DMS114 treated with DMSO at 0.1 percent for 48 hours (cell line): ENCODE measurements at regions not wholly inside any gene's neighbourhood (a gene's known extent, or its start where the extent isn't known, plus 50 kb on each side); places are given as distances from the start of the nearest gene placed in this dataset.
"Not testable (repeated sequence)": the region's sequence is repeated elsewhere in the genome, so short reads cannot be mapped to it uniquely, and the experiment has no call there.

ENCODE experiments used
- DNase-seq: peaks from one replicate; lab custom pipeline; 2025; ENCODE audit not compliant: unreplicated experiment; lab: John Stamatoyannopoulos, UW

DNA sequence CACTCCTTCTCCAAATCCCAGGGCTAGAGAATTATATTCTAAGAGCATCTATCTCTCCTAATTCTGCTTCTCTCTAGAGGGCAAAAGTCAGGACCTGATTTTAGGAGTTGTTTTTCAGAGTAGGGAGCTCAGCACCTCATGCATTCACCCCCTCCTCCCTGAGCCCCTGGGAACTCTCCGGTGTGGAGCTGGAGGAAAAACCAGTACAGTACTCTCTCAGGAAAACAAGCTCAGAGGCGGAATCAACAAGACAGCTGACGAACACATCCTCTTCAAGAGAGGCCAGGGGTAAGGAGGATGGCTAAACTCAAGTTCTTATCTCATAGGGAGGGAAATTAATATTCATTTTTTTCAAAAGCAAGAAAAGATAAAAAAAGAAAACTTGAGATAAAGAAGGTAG, 120.1 kb upstream of the CDYL start:
- no peak for DNase-seq

DNA sequence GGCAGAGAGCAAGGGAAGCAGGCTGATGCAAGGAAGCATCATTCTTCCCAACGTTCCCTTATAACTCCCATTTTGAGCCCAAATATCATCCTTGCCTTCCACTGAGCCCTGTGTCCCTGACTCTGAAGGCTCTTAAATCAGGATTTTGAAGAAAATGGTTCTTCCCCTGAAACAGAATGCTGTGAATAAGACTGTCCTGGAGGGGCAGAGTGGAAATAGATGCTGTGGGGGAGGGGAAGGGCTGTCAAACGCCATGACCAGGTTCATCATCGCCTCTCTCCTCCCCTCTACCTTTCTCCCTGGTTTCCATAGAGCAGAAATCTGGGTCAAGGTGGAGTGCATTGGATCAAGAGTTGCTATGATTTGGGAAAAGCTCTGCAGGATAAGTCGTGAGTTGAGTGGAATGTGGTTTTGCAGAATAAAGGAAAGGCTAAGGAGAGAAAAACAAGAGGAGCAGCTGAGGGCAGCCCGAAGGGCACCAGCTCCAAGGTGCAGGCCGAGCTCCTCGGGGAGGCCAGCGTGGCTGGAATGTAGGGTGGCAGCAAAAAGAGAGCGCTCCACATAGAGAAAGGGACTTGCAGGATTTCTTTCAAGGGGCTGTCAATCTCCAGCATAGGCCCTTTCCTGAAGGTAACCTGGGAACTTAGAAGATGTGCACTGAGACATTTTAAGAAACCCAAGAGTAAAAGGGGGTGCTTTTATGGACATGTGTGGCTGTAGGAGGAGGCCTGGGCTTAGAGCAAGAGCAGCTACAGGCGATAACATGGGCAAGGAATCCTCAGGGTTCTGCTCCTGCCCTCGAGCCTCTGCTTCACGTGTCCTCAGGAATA, 120.8 kb upstream of the CDYL start:
- no peak for DNase-seq

DNA sequence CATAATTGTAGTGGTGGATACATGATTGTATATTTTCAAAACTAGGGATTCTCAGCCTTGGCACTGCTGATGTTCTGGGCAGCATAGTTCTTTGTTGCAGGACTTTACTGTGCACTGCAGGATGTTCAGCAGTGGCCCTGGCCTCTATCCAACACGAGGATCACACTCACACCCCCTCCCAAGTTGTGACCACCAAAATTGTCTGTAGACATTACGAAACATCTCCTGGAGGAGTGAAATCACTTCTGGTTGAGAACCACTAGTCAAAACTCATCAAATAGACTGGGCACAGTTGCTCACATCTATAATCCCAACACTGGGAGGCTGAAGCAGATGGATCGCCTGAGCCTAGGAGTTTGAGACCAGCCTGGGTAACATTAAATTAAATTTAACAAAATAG, 123.1 kb upstream of the CDYL start:
- DNase-seq: no peak

DNA sequence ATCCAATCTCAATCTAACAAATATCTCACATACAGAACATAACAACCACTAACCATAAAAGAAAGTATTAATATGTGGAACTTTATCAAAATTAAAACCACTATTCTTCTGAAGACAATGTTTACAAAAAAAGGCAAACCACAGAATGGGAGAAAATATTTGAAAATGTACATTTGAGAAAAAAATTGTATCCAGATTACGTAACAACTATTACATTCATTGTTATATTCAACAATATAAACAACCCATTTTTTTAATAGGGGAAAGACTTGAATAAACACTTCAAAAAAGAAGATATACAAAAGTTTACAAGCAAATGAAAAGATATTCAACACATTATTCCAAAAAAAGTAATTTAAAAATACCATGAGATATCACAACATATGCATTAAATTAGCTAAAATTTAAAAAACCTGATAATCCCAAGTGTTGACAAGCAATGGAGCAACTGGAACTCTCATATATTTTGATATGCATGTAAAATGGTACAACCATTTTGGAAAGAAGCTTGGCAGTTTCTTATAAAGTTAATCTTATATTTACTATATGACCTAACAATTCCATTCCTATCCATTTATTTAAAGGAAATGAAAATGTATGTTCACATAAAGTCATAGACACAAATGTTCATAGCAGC, 124.3 kb upstream of the CDYL start:
- DNase-seq: no peak

DNA sequence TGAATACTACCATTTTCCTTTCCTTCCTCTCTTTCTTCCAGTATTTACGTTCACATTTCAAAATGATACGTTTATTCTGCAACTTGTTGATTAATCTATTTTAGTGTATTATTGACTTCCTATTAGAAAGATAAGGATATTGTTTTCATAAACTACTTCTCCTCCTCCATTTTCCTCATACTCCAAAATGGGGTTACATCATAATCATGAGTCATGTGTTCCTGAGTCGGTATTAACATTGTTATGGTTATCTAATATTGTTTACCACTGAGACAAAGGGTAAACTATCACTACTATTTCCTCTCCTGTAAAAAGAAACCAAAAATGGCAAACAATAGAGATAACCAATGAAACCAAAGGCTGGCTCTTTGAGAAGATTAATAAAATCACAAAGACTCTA, 126.5 kb upstream of the CDYL start:
- no peak for DNase-seq

DNA sequence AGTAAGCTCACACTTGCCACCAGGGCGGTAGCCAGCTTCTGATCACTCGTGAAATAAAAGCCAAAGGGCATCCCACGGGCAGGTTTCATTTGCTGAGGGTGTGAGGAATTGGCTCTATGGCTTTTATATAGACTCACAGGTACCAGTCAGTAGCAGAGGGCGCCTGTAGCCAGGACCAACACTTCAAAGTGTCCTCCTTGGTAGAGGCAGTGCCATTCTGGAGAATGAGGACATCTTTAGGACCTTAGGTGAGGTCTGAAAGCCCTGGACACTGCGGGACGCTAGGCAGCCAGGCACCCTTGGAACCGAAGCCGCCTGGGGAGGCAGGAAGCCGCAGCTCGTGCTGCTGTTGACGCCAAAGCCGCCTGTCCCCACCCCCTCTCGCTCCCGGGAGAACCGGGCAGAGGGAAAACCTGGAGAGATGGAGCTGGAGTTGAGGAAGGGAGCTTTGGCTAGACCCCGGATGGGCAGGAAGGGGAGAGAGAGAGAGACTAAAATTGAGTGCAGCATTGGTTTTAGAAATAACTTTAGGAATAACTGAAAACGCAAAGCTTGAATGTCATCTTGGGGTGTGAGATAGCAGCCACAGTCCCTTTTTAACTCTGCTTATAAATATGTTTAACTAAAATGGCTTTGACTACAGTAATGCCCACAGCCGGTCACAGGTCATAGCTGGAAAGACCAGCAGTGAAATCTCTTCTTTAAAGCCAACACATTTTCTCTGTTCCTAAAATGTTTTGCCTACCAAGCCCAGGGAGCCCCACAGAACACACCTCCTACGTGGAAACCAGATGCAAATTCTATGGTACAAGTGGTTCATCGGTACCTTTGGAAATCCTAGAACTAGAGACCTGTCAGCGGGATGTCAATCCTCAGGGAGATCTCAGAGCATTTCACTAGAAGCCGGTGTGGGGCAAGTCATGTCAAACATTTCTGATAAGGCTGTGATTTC, 128.5 kb upstream of the CDYL start:
- DNase-seq: peak; percentile 83

DNA sequence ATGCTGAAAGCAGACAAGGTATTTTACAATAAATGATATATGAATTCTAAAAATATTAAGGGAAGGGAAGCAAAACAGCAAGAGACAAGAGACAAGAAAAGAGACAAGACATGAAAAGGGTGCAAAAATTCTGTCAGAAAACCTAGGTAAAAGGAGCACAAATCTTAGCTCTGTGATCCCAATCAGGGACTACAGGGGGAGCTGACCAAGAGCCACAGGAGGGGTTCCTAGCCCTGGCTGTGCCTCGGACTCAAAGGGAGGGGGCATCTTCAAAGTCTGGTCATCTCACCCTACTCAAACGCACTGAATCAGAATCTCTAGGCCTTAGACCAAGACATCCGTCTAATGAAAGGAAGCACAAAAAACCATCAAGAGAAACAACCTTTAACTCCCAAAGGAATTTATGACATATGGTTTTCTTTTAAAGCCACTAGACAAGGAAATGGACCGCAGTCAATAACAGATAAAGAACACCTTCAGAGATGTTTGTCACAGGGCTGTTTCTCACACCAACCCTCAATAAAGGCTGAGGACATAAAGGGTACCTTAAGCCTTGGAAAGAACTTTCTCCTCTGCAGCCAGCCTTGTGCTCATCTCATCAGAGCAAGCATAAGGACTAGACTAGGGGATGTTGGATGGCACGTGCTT, 130.4 kb upstream of the CDYL start:
- no peak for DNase-seq

DNA sequence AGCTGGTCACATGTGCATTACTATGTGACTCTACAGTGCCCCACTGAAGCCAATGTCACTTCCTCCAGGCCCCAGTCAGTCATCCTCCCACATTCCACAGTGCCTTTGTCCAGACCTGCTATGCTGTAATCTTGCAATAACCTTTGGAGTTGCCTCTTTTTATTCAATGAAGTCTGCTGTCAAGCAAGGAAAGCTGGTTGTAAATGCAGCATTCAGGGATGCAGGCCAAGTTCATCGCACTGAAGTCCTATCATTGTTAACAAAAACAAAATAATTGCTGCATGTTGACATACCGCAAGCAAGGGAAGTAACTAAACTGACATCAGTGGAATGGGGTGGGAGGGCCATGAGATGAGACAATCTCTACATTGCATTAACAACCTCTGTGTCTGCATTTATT, 131.2 kb upstream of the CDYL start:
- DNase-seq: no peak

DNA sequence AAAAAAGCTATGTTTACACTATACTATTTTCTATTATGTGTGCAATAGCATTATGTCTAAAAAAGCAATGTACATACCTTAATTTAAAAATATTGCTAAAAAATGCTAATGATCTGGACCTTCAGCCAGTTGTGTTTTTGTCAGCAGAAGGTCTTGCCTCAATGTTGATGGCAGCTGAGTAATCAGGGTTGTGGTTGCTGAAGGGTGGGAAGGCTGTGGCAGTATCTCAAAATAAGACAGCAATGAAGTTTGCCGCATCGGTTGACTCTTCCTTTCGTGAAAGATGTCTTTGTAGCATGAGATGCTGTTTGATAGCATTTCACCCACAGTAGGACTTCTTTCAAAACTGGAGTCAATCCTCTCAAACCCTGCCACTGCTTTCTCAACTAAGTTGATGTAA, 134.7 kb upstream of the CDYL start:
- DNase-seq: no peak

DNA sequence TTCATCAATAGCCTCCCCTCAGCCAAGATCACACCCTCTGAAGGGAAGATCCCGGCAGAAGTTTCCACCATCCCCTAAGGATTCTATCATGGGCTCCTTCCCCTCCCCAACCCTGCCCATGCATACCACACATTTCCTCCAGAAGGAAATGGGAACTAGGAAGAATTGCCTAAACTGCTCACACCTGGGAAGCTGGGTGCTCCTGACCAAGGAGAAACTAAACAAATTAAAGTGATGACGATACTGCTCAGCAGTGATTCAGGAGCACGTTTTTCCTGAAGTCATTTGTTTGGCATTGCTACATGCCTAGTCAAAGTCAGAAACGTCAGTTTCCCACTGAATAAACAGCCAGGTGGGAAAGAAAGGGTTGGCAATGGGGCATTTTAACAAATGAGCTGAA, 136.1 kb upstream of the CDYL start:
- no peak for DNase-seq

DNA sequence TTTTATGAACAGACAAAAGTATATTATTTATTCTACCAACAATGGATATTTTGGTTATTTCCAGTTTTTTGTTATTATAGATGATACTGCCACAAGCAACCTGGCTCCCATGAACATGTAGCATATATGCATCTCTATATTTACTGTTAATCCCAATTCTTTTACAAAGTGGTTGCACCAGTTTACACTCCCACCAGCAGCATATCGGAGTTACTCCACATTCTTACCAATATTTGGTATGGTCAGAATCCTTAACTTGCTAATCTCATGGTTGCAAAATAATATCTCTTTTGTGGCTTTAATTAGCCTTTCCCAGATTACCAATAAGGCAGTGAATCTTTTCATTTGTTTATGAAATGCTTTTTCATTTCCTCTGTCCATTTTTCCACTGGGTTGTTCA, 137.6 kb upstream of the CDYL start:
- DNase-seq: no peak

DNA sequence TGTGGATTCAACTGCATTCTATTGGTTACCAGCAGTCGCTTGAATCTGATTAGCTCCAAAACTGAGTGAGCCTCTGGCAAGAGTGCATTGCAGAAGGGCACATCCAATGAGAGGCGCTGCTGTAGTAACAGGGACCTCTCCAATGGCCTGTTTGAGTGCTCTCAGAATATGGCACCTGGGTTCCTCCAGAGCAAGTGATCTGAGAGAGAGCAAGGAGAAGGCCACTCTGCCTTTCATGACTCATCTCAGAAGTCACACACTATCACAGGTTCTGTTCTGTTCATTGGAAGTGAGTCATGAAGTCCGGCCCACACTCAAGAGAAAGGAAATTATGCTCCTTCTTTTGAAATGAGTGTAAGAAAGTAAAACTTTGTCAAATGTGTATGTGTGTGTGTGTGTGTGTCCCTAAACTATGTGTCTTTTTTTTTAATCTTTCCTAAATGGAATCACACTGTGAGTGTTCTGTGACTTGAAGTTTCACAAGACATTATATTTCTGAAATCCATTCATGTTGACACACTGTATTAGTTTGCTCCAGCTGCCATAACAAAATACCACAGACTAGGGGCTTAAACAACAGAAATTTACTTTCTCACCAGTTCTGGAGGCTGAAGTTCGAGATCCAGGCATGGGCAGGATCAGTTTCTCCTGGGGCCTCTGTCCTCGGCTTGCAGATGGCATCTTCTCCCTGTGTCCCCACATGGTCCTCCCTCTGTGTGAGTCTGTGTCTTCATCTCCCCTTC, 138.3 kb upstream of the CDYL start:
- DNase-seq: no peak

DNA sequence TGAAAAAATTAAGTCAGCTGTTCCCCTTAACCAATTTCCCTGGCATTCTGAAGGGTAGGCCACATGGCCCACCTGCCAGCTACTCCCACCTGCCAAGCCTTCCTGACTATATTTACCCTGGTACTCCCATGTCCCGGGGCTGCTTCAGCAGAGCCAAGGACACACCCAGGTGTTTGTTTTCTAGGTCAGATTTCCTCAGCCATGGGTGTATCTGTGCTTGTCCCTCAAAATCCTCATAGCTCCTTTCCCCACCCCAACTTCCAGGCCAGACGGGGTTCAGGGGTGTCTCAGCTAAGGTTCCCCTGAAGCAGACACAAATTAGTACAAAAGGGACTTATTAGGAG, 139.4 kb upstream of the CDYL start:
- no peak for DNase-seq

DNA sequence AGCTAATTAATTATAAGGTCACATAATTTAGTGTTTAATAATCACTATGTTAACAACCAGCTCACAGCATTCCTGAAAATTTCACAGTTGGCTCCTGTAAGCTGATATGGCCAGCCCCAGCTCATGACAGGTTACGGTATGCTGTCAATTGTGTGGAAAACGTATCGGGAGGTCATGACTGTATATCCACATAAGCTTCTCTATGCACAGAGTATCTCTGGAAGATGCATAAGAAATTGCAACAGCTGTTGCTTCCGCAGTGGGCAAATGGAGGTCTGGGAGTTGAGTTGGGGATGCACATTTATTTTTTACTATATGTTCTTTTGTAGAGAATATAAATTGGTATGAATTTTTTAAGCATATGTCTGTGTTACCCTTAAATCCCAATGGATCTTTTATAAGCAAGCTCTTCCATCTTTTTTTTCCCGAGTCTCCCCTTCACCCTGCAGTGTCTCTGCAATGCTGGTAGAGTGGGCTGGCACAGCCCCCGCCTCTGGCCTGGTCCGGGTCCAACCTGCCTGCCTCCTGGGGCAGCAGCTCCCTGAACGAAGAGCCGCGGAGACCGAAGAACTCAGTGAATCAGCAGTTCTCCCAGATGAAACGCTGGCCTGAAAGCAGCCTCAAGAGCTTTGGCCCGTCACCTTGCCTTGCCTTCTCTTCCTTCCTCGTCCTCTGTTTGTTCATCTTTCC, 139.9 kb upstream of the CDYL start:
- DNase-seq: no peak

DNA sequence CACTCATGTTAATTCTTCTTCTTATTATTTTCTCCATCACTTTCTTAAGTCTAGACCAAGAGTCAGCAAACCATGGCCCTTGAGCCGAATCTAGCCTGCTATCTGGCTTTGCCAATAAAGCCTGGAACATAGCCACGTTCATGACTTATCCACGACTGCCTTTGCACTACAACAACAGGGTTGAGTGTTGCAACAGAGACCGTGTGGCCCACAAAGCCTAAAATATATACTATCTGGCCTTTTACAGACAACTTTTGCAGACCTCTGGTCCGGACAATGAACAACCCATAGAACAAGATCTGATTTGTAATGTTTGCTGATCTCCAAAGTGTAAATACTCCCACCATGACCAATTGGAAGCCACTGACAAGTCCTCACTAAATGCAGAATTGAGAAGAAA, 140.5 kb upstream of the CDYL start:
- DNase-seq: no peak

DNA sequence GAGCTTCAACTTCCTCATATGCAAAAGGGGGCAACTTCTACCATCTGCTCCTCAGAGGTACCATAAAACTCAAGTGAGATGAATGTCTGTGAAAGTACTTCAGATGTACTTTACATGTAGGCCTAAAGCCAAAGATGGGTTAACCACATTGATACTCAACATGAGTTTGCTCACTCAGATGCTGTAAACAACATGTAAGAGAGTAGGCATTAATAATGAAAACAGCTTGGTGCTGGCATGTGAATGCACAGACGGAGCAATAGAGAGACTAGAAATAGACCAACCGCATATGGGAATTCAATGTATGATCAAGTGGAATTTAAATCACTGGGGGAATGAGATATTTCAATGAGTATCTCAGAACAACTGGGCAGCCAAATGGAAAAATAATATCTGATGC, 143.8 kb upstream of the CDYL start:
- no peak for DNase-seq

DNA sequence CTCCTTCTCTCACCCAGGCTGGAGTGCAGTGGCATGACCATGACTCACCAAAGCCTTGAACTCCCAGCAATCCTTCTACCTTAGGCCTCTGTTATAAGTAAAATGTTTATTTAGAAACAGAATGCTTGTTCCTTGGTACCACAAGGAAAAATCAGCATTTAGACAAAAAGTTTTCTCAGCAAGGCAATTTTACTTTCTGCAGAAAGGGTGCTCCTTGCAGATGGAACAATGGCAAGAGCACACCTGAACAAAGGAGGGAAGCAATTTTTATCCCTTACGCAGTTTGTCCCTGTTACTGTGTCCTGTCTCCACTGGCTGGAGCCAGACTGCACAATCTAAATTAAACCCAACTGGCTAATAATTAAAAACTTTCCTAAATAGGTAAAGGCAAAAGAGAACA, 146.4 kb upstream of the CDYL start:
- not testable (repeated sequence) for DNase-seq

DNA sequence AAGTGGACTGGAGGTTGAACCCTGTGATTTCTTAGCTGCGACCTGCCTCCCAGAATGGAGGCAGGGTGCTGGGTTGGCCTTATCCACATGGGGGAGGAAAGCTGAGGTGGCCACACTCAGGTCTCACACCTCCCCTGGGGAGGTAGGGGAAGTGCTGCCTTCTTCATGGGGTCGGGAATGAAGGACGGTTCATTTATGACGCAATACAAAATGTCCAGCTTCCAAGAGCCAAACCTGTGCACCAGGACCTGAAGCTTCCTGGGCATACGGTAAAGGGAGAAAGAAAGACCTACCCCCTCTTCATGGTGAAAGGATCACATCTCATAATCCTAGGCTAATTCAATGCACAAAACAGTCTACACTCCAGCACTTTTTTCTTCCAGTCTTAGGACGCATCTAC, 150.6 kb upstream of the CDYL start:
- no peak for DNase-seq

DNA sequence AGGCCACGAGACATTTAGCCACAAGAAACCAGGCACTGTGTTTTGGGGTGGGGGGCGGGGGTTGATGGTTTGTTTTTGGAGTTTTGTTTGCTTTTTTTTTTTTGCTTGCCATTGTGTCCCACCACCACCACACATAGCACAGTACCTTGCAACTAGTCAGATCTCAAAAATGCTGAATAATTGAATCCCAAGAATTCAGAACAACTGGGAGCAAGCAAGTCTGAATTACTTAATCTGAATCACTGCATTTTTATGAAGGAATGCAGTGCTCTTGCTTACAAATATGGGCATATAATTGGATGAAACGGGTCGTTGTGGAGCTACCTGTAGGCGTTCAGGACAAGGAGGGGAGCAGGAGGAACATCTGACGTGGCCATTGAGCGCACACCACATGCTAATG, 151.5 kb upstream of the CDYL start:
- DNase-seq: no peak
